GM13977 (cell line): ENCODE measurements at regions not wholly inside any gene's neighbourhood (a gene's known extent, or its start where the extent isn't known, plus 50 kb on each side); places are given as distances from the start of the nearest gene placed in this dataset.

ENCODE experiments used
- DNase-seq: peaks from one replicate; pipeline ENCODE4 v3.0.0; 2012; ENCODE audit warnings: low spot score
- in situ Hi-C: fragments of 300-500 bp; cut with MboI; formaldehyde crosslinking; loops from one replicate; pipeline ENCODE4 v1.12.0; 2022; ENCODE audit warnings: low sequenced_read_pairs, low pct_unique_long_range_greater_than_20kb, mixed read lengths, inconsistent platforms; ENCODE audit not compliant: unreplicated experiment
- TF ChIP-seq, protein P1 (sequence below): IDR thresholded peaks from 2 replicates; pipeline ENCODE4 v1.5.1; 2012; ENCODE audit warnings: mild to moderate bottlenecking, control low read depth; ENCODE audit not compliant: insufficient read depth; ENCODE audit errors: extremely low read depth, missing control alignments

DNA sequence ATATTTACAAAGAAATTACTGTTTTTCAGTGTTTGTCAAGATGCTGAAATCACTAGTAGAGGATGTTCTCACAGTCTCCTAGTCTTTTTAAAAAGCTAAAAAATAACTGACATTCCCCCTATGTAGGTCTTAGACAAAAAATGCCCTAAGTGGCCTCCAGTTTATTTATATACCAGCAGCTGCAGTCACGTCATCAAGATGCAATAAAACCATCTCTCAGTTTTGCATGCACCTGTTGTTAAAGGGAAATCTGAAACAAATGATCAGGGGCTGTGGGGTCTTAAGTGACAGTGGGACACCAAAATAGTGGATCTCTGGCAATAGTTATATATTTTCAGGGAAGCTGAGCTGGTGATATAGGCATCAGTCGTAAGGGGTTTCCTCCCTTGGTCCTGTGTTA is 146.5 kb upstream of the ARPP21 start:
- in situ Hi-C loops, result no loop called here
- TF ChIP-seq, protein P1, sequence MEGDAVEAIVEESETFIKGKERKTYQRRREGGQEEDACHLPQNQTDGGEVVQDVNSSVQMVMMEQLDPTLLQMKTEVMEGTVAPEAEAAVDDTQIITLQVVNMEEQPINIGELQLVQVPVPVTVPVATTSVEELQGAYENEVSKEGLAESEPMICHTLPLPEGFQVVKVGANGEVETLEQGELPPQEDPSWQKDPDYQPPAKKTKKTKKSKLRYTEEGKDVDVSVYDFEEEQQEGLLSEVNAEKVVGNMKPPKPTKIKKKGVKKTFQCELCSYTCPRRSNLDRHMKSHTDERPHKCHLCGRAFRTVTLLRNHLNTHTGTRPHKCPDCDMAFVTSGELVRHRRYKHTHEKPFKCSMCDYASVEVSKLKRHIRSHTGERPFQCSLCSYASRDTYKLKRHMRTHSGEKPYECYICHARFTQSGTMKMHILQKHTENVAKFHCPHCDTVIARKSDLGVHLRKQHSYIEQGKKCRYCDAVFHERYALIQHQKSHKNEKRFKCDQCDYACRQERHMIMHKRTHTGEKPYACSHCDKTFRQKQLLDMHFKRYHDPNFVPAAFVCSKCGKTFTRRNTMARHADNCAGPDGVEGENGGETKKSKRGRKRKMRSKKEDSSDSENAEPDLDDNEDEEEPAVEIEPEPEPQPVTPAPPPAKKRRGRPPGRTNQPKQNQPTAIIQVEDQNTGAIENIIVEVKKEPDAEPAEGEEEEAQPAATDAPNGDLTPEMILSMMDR, result no peak
- no peak for DNase-seq

DNA sequence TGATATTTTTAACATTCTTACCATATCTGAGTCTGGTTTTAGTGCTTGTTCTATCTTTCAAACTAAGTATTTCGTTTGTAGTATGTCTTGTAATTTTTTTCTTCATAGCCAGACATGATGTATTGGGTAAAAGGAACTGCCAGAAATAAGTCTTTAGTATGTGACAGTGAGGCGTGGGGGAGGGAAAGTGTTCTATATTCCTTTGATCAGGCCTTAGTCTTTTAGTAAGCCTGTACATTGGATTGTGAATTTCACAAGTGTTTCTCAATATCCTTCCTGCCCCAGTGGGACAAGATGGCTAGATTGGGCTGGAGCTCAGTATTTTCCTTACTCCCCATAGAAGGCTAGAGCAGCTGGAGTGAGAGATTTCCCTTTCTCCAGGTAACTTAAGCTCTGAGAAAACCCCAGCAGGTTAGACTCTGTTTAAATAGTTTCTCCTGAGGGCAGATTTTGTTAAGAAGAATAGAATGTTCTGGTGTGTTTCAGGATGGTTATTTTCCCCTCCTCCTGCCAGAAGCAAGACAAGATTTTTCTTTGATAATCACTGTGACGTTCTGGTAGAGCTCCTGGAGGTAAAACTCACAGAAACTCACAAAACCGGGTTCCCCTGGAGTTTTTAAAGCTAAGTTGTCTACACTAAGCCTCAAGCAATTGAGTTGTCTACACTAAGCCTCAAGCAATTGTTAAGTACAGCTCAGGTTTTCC is 140.7 kb upstream of the ARPP21 start:
- DNase-seq, result no peak
- in situ Hi-C loops, result no loop called here

DNA sequence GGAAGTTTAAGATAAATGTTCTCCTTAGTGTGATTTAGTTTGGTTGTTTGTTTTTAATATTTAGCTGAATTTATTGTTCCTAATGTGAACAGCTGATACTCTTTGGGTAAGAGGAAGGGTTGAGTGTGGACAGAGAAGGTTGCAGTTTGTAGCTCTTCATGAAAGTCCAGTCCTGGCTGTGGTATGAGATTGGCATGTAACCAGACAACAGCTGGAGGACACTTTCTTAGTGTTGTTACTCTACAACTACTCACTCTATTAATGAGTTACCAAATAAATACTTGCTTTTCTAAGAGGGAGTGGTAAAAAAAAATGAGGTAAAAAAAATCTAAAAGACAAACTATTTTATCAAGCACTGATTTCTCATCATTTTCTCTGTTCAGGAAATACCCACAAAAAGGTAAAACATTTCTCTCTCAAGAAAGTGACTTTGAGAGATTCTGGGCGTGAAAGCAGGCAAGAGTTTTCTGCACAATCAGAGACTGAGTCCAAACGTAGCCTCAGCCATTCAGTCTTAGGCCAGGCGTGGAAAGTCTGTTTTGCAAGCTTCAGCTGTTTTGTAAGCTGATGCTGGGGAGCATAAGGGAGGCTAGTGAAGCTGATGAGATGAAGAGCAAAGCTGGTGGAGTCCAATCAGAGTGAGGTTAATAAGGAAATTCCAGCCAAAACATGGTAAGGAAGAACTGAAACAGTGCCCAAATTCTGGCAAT is 138.5 kb upstream of the ARPP21 start:
- TF ChIP-seq, protein P1, result no peak
- in situ Hi-C loops, result no loop called here
- DNase-seq, result no peak

More for the DNA sequence above, 140.7 kb upstream of the ARPP21 start:
- TF ChIP-seq, protein P1, result no peak

DNA sequence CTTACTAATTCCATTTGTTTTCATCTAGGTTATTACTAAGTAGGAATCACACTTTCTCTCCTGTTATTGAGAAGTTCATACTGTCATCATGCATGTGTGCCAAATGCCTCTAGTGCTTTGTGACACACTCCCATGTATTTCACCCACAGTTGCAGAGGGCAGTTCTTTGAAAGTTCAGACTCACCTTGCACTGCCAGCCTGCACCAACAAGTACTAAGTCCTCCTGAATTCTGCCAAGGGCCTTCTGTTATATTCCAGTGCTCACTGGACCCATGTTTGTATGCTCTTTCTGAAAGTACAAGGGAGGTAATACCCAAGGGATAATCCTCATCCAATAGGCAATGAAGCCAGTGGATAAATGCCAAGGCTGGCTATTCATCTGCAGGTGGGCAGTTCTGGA is 136.6 kb upstream of the ARPP21 start:
- in situ Hi-C loops, result no loop called here
- TF ChIP-seq, protein P1, result no peak
- no peak for DNase-seq

DNA sequence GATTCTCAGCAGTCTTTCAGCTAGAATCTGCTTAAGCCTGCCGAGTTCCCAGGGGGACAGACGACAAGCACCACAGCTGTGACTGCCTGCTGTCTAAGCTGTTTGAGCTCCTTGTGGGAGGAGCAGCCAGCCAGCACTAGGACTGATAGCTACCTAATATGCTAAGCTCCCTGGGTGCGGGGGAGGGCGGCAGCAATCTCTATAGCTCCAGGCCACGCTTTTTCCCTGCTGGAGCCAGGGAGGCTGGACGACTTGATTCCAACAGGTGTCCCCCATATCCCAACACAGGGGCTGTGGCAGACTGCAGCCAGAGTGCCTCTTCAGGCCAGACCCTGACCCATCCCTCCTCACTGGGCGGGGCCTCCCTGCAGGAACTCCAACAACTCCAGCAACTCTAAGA is 134.1 kb upstream of the ARPP21 start:
- in situ Hi-C loops, result no loop called here
- TF ChIP-seq, protein P1, result no peak
- DNase-seq, result no peak

DNA sequence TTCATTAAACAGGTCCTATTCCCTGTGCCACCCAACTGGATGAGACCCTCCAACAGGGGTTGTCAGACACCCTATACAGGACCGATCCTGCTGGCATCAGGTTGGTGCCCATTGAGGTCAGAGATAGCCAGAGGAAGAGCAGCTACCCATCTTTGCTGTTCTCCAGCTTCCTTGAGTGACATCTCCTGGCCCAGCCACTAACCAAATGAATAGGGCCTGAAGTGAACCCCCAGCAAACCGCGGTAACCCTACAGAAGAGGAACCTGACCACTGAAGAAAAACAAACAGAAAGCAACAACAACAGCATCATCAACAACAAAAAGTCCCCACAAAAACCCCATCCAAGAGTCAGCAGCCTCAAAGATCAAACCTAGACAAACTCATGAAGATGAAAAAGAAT is 133.6 kb upstream of the ARPP21 start:
- in situ Hi-C loops, result no loop called here
- TF ChIP-seq, protein P1, result no peak
- no peak for DNase-seq
